ENCODE measurements at regions not wholly inside any gene's neighbourhood (a gene's known extent, or its start where the extent isn't known, plus 50 kb on each side); places are given as distances from the start of the nearest gene placed in this dataset.

- TF ChIP-seq CTCF (IDR thresholded peaks at IDR 0.05) (no peak), E2F6 (IDR thresholded peaks at IDR 0.05; ENCODE audit: borderline replicate concordance, low read depth) (no peak), JUNB (IDR thresholded peaks at IDR 0.05) (no peak), HOXA7 (CRISPR knock-in tag; IDR thresholded peaks at IDR 0.05) (no peak), KDM5A (IDR thresholded peaks at IDR 0.05) (no peak), PBX3 (IDR thresholded peaks at IDR 0.05) (no peak), KDM1A (IDR thresholded peaks at IDR 0.05; ENCODE audit: low read depth) (no peak), HDAC2 (IDR thresholded peaks at IDR 0.05) (no peak), REST (IDR thresholded peaks at IDR 0.05) (no peak), NFE2L2 (conservative IDR thresholded peaks at IDR 0.05; ENCODE audit: low read length) (no peak), NR3C1 (IDR thresholded peaks at IDR 0.05) (no peak), MAX (IDR thresholded peaks at IDR 0.05) (no peak)
Measured at GRCh38 chr2:204156456-204156855, 219.9 kb downstream of the ICOS start.
